K562 (cell line): ENCODE measurements at regions not wholly inside any gene's neighbourhood (a gene's known extent, or its start where the extent isn't known, plus 50 kb on each side); places are given as distances from the start of the nearest gene placed in this dataset.

Experiments
- MCM2 ChIP-seq: fragments of 450-650 bp; IDR thresholded peaks from 2 replicates; pipeline ENCODE4 v1.6.1; 2017; ENCODE audit warnings: low read depth, mild to moderate bottlenecking
- TF ChIP-seq, protein P1 (sequence below): IDR thresholded peaks from 3 replicates; pipeline ENCODE4 v1.6.1; 2011; ENCODE audit warnings: borderline replicate concordance, mild to moderate bottlenecking, moderate library complexity; ENCODE audit not compliant: insufficient read length; ENCODE audit errors: extremely low read depth
- TF ChIP-seq, protein P2 (sequence below): sonication (generic); formaldehyde crosslinking; IDR thresholded peaks from 2 replicates; pipeline ENCODE4 v1.9.0; 2022; ENCODE audit warnings: mild to moderate bottlenecking, missing genetic modification reagents

DNA sequence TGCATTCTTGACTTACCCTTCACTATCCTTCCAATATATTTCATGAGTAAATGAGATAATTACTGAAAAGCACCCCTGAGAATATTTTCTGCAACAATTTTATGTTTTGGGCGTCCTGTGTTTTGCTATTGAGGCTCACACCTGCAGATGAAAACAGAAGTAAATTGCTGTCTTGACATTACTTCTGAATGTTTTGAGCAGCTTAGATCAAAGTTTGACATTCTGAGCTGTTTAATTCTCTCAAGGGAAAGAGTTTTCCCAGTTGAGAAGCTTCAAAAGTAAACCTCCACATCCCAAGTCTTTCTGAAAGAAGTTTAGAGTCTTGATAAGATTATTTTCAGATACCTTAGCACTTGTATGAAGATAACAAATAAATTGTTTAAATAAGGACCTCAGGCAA, 1667.2 kb upstream of the SLC10A2 start:
- no peak for TF ChIP-seq MCM2
- TF ChIP-seq, protein P1, sequence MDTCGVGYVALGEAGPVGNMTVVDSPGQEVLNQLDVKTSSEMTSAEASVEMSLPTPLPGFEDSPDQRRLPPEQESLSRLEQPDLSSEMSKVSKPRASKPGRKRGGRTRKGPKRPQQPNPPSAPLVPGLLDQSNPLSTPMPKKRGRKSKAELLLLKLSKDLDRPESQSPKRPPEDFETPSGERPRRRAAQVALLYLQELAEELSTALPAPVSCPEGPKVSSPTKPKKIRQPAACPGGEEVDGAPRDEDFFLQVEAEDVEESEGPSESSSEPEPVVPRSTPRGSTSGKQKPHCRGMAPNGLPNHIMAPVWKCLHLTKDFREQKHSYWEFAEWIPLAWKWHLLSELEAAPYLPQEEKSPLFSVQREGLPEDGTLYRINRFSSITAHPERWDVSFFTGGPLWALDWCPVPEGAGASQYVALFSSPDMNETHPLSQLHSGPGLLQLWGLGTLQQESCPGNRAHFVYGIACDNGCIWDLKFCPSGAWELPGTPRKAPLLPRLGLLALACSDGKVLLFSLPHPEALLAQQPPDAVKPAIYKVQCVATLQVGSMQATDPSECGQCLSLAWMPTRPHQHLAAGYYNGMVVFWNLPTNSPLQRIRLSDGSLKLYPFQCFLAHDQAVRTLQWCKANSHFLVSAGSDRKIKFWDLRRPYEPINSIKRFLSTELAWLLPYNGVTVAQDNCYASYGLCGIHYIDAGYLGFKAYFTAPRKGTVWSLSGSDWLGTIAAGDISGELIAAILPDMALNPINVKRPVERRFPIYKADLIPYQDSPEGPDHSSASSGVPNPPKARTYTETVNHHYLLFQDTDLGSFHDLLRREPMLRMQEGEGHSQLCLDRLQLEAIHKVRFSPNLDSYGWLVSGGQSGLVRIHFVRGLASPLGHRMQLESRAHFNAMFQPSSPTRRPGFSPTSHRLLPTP = no peak
- TF ChIP-seq, protein P2, sequence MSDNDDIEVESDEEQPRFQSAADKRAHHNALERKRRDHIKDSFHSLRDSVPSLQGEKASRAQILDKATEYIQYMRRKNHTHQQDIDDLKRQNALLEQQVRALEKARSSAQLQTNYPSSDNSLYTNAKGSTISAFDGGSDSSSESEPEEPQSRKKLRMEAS (CRISPR knock-in tag) = no peak
